NCI-H524 (cell line): ENCODE measurements at regions not wholly inside any gene's neighbourhood (a gene's known extent, or its start where the extent isn't known, plus 50 kb on each side); places are given as distances from the start of the nearest gene placed in this dataset.
A peak's percentile ranks its signal among the peaks of the same experiment; 100 is the strongest.
"Not testable (repeated sequence)": the region's sequence is repeated elsewhere in the genome, so short reads cannot be mapped to it uniquely, and the experiment has no call there.

ENCODE experiments used
- DNase-seq, 2 experiments: peaks; one replicate each; lab custom pipeline; 2025; lab: John Stamatoyannopoulos, UW

DNA sequence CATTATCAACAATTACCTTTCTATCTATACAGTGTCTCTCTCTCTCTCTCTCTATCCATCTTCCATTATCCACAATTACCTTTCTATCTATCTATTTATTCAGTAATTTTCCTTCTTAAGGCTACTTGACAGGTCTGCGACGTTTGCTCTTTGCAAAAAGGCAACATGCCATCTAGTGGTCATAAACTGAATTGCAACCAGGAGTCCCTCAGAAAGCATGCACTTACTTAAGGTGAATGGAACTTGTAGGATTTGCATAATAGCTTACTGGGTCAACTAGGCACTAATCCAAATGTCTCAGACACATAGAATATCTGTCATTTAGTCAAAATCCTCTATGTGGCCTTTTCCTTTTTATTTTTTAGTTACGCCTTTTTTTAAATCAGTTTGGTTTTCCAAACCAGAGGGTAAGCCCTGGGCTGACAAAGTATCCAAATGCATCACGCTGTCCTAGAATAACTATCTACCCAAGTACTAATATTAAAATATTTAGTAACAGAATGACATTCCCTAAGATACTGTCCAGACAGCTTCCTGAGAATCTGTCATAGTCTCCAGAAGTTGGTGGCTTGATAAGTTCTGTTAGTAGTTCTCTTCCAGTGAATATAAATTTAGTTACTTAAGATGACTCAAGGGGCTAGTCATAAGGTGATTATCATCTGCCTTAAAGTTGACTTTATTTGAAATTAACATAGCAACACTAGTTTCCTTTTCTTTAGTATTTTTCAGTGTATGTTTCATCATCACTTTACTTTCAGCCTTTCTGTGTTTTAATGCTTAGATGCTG lies 208.3 kb downstream of the PPP1R3A start:
- peak; percentile 68 to 85 for DNase-seq

DNA sequence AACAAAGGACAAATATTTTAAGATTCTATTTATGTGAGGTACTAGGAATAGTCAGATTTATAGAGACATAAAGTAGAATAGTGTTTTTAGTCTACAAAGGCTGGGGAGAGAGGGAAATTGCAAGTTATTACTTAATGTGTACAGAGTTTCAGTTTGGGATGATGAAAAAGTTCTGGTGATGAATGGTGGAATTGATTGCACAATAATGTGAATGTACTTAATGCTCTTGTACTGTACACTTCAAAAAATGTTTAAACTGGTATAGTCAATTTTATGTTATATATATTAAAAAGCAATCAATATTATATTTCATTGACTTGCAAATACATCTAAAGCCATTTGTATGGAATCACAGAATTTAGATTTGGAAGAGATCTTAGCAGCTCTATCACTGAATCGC lies 213.4 kb downstream of the PPP1R3A start:
- DNase-seq: no peak

- peak in 1 of 2 experiments; percentile 37 for DNase-seq
These were observed 220.1 kb downstream of the PPP1R3A start for GRCh38 chr7:113698556-113699220.

GRCh38 chr7:113694149-113694548 lies 224.7 kb downstream of the PPP1R3A start:
- no peak for DNase-seq

DNA sequence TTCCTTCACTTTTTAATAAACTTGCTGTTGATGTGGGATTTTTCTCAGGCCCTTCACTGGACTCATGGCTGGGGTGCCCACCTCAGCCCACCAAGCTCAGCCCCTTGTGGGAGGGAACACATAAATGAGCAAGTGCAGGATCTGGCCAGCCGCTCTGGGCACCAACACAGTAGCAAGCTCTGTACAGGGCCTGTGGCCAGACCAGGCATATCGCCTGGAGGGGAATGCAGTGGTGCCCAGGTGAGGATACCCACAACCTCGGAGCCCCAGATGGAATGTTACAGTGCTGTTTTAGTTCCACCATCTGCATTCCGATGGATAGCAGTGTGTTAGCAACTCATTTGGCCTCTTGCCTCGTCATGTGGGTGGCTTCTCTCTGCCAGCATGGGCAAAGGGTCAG lies 234.6 kb downstream of the PPP1R3A start:
- DNase-seq: no peak

GRCh38 chr7:113677811-113678210 lies 241.0 kb downstream of the PPP1R3A start:
- DNase-seq: no peak

DNA sequence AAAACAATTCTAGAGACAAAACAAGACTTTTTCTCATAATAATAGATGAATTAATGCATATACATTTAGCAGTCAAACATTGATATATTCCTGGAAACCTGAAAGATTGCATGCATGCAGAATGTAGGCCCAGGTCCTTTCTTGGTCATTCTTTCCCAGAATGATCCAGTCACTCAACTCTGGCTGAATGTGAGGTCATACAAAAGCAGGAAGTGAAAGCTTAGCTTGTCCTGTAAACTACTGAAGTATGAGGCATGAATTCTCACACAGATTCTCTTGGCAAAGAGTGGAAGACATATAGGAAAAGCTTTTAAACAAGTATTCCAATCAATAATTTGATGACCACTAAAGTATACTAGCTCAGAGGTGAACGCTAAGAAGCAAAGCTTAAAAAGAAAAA lies 253.9 kb downstream of the PPP1R3A start:
- DNase-seq: no peak

GRCh38 chr7:113659416-113659815 lies 259.4 kb downstream of the PPP1R3A start:
- DNase-seq: no peak

GRCh38 chr7:113657603-113658002 lies 261.2 kb downstream of the PPP1R3A start:
- no peak for DNase-seq

GRCh38 chr7:113652501-113652900 lies 266.3 kb downstream of the PPP1R3A start:
- no peak for DNase-seq

DNA sequence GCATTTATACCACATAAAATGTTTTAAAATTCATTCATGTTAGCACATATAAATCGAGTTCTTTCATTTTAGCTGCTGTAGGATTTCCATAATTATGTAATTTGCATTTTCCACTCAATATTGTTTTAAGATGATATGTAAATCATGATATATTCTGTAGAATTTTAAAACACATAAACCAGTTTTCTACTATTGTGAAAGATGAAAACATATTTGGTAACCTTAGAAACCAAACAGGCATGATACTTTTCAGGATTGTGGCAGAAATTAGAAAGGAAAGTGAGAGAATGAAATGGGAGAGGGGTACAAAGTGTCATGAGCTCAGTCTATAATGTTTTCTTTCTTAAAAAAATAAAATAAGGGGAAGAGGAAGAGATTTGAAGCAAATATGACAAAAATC lies 269.3 kb downstream of the PPP1R3A start:
- no peak for DNase-seq

DNA sequence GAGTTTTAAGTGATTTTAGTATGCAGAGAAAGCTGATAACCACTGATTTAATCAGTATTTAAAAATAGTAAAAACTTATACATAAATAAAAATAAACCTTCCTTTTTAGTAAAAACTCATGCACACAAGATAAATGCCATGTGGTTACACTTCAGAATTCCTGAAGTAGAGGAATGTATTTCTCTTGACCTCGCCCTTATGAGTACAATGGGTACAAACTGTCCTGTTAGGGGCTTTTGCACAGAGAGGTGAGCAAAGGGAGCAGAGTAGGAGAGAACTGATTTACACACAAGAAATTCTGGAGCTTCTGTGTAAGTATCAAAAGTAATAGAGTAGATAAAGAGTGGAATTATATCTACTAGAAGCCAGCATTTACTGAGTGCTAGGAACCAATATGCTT lies 279.6 kb downstream of the PPP1R3A start:
- DNase-seq: no peak

DNA sequence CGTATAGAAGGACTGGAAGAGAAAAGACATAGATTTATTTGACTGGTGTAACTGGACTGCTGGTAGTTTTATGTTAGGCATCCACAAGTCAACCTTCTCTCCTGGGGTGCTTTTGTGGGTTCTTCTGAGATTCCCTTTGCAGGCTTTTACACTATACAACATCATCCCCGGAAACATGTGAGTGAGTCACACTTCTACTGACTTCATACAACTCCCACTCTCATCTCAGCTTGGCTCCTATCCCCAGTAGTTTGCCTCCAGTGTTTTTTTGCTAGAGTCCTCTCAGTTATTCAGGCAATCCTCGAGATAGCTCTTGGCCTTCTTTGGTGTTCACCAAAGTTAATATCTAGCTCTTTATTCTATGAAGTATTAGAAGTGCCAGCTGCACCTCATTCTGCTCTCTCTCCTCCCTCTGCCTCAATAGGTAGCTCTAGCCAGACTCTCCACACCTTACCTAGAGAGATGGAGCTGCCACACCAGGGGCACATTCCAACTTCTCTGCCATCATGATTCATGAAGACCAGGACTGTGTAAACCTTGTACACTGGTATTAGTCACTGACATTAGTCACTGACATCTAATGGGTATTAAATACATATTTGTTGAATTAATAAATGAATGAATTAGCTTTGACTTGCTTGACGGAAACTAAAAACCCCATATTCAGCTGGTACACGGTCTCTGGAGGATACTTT lies 281.9 kb downstream of the PPP1R3A start:
- no peak for DNase-seq

DNA sequence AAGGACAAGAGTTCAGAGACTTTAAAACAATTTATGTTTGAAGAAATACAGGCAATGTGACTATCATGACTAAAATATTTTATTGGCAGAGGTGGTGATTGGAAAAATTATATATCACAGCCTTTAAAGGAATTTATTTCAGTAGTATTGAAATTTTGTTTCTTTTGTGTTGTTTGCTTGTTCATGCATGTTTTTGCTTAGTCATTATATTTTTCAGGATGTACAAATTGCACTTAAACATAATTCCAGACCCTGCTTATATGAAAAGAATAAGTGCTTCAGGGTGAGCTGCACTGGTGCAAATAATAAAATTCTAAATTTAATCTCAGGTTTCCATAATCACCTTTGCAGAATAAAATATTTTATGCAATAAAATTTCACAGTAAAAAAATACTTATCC lies 283.3 kb downstream of the PPP1R3A start:
- no peak for DNase-seq

DNA sequence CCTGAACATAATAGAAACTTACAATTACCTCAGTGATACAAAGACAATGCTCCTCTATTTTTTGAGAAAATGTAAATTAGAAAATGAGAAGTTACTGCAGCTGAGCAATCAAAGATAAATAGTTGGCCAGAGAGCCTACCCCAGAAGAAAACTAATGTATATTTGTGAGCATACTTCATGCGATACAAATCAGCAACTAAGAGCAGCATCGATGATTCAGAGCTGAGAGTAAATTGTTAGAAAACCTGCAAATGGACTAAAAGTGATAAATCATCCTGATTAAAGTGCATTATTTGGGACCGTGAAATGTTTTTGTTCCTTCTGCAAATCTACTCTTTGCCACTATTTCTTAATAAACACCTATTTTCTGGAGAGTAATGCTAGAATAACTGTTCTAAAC lies 285.7 kb downstream of the PPP1R3A start:
- DNase-seq: no peak

- no peak for DNase-seq
These were observed 289.6 kb downstream of the PPP1R3A start for GRCh38 chr7:113628948-113629847.

DNA sequence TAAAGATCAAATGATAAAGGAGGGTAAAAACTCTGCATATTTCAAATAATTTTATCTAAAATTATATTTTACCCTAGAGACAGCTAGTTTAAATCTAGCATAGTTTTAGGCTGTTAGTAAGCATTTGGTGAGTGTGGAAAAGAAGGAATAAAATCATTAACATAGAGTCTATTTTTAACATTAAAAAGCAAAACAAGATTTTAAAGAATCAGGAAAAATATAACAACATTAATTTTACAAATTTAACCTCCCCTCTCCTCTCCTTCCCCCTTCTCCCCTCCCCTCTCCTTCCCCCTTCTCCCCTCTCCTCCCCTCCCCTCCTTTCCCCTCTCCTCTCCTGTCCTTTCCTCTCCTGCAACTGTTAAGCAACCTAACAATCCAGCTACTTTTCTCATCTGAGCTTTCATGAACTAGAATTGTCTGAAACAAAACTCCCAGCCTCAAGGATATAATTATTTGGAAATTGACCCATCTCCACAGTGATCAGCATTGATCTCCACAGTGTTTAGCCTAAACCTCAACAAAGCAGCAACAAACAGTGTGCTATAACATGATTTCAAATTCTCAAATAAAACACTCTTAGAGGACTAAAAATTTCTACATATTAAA lies 293.2 kb downstream of the PPP1R3A start:
- no peak for DNase-seq

DNA sequence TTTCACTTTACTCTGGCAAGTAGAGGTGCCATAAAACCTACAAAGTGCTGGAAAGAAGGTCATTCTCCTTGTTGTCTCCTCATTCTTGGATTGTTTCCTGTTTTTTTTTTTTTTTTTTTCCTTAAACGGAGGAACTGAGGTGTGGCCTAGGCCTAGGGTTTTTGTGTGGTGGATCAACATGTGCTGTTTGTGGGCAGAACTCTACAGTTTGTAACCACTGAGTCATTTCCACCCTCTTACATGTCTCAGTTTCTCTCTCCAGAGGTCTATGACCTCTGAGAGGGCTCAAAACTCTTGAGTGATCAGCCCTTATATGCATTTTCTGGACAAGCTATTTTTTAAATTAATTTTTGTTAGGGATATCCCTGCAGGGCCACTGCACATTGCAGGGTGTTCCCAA lies 296.0 kb downstream of the PPP1R3A start:
- no peak for DNase-seq

DNA sequence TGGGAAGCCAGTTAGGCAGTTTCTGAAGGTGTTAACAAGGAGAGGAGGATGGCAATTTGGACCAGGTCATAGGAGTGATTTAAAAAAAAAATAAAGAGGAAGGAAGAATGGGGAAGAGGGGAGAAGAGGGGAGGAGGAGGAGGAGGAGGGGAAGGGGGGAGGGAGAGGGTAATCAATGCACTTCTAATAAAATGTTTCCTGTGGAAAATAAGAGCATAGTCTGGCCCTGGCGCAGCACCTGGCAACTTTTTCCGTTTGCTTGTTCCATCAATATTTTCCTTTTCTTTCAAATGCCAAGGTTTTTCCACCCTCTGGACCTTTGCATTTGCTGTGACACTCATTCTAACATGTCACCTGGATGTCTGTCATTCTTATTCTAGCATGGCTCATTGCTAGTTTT lies 308.2 kb downstream of the PPP1R3A start:
- no peak for DNase-seq

DNA sequence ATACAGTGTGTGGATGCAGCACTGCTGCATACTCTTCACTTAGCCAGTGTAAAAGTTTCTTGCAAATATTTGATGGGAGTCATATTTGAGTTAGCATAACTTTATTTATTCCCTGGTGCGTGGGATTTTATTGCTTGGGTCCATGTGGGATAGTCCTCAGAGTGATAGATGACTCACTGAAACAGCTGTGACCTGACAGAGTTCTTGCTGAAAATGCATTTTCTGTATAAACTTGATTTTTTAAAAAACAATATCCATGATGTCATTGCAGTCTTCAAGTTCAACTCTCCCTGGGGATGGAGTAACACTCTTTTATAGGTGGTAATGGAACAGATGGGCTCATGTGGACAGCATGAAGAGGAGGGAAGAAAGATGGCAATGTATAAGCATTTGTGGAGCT lies 310.0 kb downstream of the PPP1R3A start:
- DNase-seq: no peak

- DNase-seq: no peak
These were observed 312.5 kb downstream of the PPP1R3A start for GRCh38 chr7:113606325-113606724.

DNA sequence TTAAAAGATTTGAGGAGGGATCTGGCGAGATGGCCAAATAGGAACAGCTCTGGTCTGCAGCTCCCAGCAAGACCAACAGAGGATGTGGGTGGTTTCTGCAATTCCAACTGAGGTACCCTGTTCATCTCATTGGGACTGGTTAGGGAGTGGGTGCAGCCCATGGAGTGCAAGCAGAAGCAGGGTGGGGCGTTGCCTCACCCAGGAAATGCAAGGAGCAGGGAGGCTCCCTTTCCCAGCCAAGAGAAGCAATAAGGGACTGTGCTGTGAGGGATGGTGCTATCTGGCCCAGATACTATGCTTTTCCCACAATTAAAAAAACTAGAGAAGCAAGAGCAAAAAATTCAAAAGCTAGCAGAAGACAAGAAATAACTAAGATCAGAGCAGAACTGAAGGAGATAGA lies 318.4 kb downstream of the PPP1R3A start:
- not testable (repeated sequence) for DNase-seq
